GM12891 (cell line): ENCODE measurements at regions not wholly inside any gene's neighbourhood (a gene's known extent, or its start where the extent isn't known, plus 50 kb on each side); places are given as distances from the start of the nearest gene placed in this dataset.

ENCODE experiments used
- POLR2A ChIP-seq: IDR thresholded peaks from 2 replicates; pipeline ENCODE4 v1.6.1; 2011; ENCODE audit warnings: low read depth, low read length, control low read depth
- SPI1 ChIP-seq: IDR thresholded peaks from 2 replicates; pipeline ENCODE4 v1.6.1; 2011; ENCODE audit warnings: low read depth, low read length, control low read depth
- TAF1 ChIP-seq: IDR thresholded peaks from 2 replicates; pipeline ENCODE4 v1.6.1; 2011; ENCODE audit warnings: low read depth, low read length, control low read depth

DNA sequence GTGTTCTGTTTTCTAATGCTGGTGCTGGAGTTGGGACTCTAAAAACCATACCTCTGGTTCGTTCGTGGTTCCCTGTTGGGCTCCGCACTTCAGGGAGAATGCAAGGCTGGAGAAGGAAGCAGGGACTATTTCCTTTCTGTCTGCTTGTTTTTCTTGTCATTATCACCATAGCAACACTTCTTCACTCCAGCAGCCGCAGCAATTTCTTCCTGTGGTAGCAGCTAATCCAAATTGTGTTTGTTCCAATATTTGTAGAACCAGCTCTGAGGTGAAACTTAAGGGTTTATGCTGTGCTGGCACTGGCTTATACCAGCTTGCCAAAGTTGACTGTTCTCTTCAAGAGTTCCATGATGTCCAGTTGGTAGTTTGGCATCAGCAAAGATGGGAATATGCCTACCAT lies 301.4 kb upstream of the SYT4 start:
- TF ChIP-seq TAF1 (no peak), SPI1 (no peak), POLR2A (no peak)
